Lower lobe of right lung (tissue), 2 donors: ENCODE measurements at regions not wholly inside any gene's neighbourhood (a gene's known extent, or its start where the extent isn't known, plus 50 kb on each side); places are given as distances from the start of the nearest gene placed in this dataset.

Experiments used
- ATAC-seq, 2 donors: fragments of 200-7000 bp; cut with Tn5 transposase; one replicate each; pipeline ENCODE4 v1.9.1; 2020 to 2022; ENCODE audit warnings: mild to moderate bottlenecking in 2 of 2, moderate library complexity in 2 of 2
- DNase-seq: peaks from one replicate; pipeline ENCODE4 v3.0.0-alpha.2; 2020
- H3K27ac ChIP-seq: fragments of 200-600 bp; one replicate; pipeline ENCODE4 v1.8.0; 2022
- H3K27me3 ChIP-seq: fragments of 200-600 bp; one replicate; pipeline ENCODE4 v1.8.0; 2022; ENCODE audit warnings: low read depth
- H3K36me3 ChIP-seq: fragments of 200-600 bp; one replicate; pipeline ENCODE4 v1.8.0; 2022; ENCODE audit warnings: mild to moderate bottlenecking
- H3K4me1 ChIP-seq: fragments of 200-600 bp; one replicate; pipeline ENCODE4 v1.8.0; 2022
- H3K4me3 ChIP-seq: fragments of 200-600 bp; one replicate; pipeline ENCODE4 v1.8.0; 2022; ENCODE audit warnings: mild to moderate bottlenecking
- H3K9me3 ChIP-seq: fragments of 200-600 bp; one replicate; pipeline ENCODE4 v1.8.0; 2022
- CTCF ChIP-seq: fragments of 200-600 bp; IDR thresholded peaks from one replicate; pipeline ENCODE4 v1.8.0; 2022; ENCODE audit warnings: antibody characterized with exemption, mild to moderate bottlenecking
- intact Hi-C: fragments of 100-400 bp; cut with DNase I; formaldehyde crosslinking; loops from one replicate; pipeline ENCODE4 v1.11.0; 2022
- donor health status: DM: no; HTN: yes; CAD: no; lungs with severe emphysema.

- Histone ChIP-seq H3K4me3 (no peak overlapping the region), H3K9me3 (no peaks in the 10 kb centered on the region), H3K36me3 (no peaks in the 10 kb centered on the region), H3K4me1 (no peaks in the 10 kb centered on the region), H3K27me3 (no peaks in the 10 kb centered on the region), H3K27ac (no peak overlapping the region)
- intact Hi-C loops: no loop called here
- TF ChIP-seq CTCF: no peak
- ATAC-seq (no peak), DNase-seq (no peak)
Observed at GRCh38 chrX:107560041-107560440, 68.3 kb upstream of the PRPS1 start.

- no peak for ATAC-seq
- no peak overlapping the region for H3K4me3 ChIP-seq
- TF ChIP-seq CTCF: no peak
- no peak overlapping the region for H3K27ac ChIP-seq
- no peaks in the 10 kb centered on the region for H3K4me1 ChIP-seq
- H3K9me3 ChIP-seq: no peaks in the 10 kb centered on the region
- H3K27me3 ChIP-seq: no peaks in the 10 kb centered on the region
- H3K36me3 ChIP-seq: no peaks in the 10 kb centered on the region
- no peak for DNase-seq
- intact Hi-C loops: no loop called here
Observed at GRCh38 chrX:107560980-107561379, 67.3 kb upstream of the PRPS1 start.

- DNase-seq: no peak
- Histone ChIP-seq H3K27me3 (no peaks in the 10 kb centered on the region), H3K4me3 (no peak overlapping the region), H3K4me1 (no peaks in the 10 kb centered on the region), H3K36me3 (no peaks in the 10 kb centered on the region), H3K27ac (no peak overlapping the region), H3K9me3 (no peaks in the 10 kb centered on the region)
- ATAC-seq: no peak
- TF ChIP-seq CTCF: no peak
- intact Hi-C loops: no loop called here
Observed at GRCh38 chrX:107561468-107562215, 66.7 kb upstream of the PRPS1 start.

GRCh38 chrX:107562482-107562881 lies 65.8 kb upstream of the PRPS1 start:
- intact Hi-C loops: no loop called here
- Histone ChIP-seq H3K4me1 (no peaks in the 10 kb centered on the region), H3K27ac (no peak overlapping the region), H3K36me3 (no peaks in the 10 kb centered on the region), H3K4me3 (no peak overlapping the region), H3K27me3 (no peaks in the 10 kb centered on the region), H3K9me3 (no peaks in the 10 kb centered on the region)
- DNase-seq (no peak), ATAC-seq (no peak)
- no peak for TF ChIP-seq CTCF

DNA sequence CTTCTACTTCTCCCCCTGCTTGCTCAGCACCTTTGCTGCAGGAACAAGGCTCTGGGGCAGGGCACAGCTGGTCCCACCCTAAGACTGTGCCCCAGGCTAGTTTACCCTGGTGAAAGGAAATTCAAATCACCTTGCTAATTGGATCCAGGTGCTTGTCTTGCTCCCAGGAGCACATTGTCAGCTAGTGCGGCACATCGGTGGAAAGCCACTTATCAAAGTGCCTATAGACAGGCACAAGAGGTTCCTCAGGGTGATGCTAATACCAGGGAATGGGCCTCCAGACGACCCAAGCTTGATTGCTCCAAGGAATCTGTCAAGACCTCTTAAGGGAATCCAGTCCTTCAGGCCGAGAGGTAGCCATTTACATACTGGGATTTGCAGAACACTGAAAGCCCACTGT lies 64.5 kb upstream of the PRPS1 start:
- Histone ChIP-seq H3K4me1 (no peaks in the 10 kb centered on the region), H3K4me3 (no peak overlapping the region), H3K27me3 (no peaks in the 10 kb centered on the region), H3K36me3 (no peaks in the 10 kb centered on the region), H3K9me3 (no peaks in the 10 kb centered on the region), H3K27ac (no peak overlapping the region)
- intact Hi-C loops: no loop called here
- no peak for TF ChIP-seq CTCF
- no peak for DNase-seq
- ATAC-seq: no peak
